ENCODE measurements at regions not wholly inside any gene's neighbourhood (a gene's known extent, or its start where the extent isn't known, plus 50 kb on each side); places are given as distances from the start of the nearest gene placed in this dataset.

DNA sequence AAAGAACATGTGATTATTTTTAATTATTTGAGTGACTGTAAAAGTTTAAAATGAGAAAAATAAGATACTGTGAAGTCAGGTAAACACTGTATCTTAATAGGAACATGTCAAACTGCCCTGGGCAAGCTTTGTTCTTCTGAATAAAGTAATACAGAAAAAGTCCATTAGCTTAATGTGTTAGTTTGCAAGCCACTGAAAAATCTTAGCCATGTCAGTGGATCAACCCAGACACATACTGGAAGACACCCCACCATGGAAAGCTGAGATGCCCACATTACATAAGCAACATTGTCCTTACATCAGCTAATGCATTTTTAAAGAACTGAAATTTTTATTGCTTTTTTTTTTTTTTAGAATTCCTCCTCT is 155.2 kb downstream of the BBOX1 start:
- Histone ChIP-seq H3K36me3 (replicated peaks) (no peaks in the 10 kb centered on the region), H3K27ac (no peak overlapping the region), H3K27me3 (replicated peaks) (no peaks in the 10 kb centered on the region), H3K4me3 (ENCODE audit: low read depth, low read length) (no peak overlapping the region)
- in situ Hi-C loops (cut with HindIII; ENCODE audit: low pct_ligation_motif_present, low sequenced_read_pairs): loop anchor here (25.0 kb wide), 2 partner anchors 91 to 291 kb away; no protein-coding TSS in a partner anchor
- no peak for DNase-seq
- TF ChIP-seq, protein P1, sequence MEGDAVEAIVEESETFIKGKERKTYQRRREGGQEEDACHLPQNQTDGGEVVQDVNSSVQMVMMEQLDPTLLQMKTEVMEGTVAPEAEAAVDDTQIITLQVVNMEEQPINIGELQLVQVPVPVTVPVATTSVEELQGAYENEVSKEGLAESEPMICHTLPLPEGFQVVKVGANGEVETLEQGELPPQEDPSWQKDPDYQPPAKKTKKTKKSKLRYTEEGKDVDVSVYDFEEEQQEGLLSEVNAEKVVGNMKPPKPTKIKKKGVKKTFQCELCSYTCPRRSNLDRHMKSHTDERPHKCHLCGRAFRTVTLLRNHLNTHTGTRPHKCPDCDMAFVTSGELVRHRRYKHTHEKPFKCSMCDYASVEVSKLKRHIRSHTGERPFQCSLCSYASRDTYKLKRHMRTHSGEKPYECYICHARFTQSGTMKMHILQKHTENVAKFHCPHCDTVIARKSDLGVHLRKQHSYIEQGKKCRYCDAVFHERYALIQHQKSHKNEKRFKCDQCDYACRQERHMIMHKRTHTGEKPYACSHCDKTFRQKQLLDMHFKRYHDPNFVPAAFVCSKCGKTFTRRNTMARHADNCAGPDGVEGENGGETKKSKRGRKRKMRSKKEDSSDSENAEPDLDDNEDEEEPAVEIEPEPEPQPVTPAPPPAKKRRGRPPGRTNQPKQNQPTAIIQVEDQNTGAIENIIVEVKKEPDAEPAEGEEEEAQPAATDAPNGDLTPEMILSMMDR (IDR thresholded peaks at IDR 0.05; ENCODE audit: low read depth, low read length, missing control alignments): no peak

GRCh38 chr11:27194976-27195375 is 154.4 kb downstream of the BBOX1 start:
- DNase-seq: no peak
- in situ Hi-C loops (cut with HindIII; ENCODE audit: low pct_ligation_motif_present, low sequenced_read_pairs): loop anchor here (25.0 kb wide), 2 partner anchors 92 to 292 kb away; no protein-coding TSS in a partner anchor
- Histone ChIP-seq H3K4me3 (ENCODE audit: low read depth, low read length) (no peak overlapping the region), H3K27ac (no peak overlapping the region), H3K36me3 (replicated peaks) (no peaks in the 10 kb centered on the region), H3K27me3 (replicated peaks) (no peaks in the 10 kb centered on the region)
- TF ChIP-seq, protein P1 (IDR thresholded peaks at IDR 0.05; ENCODE audit: low read depth, low read length, missing control alignments): no peak

DNA sequence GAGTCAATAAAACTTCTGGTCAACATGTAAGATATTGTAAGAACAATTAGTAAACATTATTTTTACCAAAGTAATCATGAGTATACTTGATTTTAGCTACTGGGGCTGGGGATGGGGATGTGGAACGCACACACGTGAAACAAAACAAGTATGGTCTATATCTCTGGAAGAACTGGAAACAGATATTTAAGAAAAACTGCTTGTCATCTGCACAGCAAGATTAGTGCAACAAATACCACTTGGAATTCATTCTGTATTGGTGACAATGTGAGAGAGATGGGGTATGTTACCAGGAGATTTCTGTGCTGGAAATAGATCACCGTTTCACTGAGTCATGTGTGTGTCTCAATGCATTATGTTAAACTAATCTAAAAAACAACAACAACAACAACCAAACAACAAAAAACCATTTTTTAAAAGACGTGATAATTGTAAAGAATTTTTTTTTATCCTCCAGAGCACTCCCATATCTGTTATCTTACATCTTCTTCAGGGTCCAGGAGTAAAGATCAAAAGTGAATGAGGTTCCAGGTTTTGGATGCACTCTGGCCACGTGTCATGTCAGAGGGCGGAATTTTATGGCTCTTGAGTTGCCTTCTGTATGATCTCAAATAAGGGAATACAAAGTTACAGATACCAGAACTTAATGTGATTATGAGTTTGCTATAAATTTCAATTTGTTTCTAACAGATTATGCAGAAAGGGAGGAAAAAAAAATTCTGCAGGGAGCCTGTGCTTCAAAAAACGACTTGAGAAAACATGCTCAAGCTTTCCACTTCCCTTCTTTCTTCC is 153.0 kb downstream of the BBOX1 start:
- in situ Hi-C loops (cut with HindIII; ENCODE audit: low pct_ligation_motif_present, low sequenced_read_pairs): loop anchor here (25.0 kb wide), 2 partner anchors 94 to 294 kb away; no protein-coding TSS in a partner anchor
- TF ChIP-seq, protein P1 (IDR thresholded peaks at IDR 0.05; ENCODE audit: low read depth, low read length, missing control alignments): no peak
- Histone ChIP-seq H3K27me3 (replicated peaks) (no peaks in the 10 kb centered on the region), H3K36me3 (replicated peaks) (no peaks in the 10 kb centered on the region), H3K27ac (no peak overlapping the region), H3K4me3 (ENCODE audit: low read depth, low read length) (no peak overlapping the region)
- no peak for DNase-seq

- Histone ChIP-seq H3K4me3 (ENCODE audit: low read depth, low read length) (no peak overlapping the region), H3K36me3 (replicated peaks) (no peaks in the 10 kb centered on the region), H3K27me3 (replicated peaks) (no peaks in the 10 kb centered on the region), H3K27ac (no peak overlapping the region)
- no peak for DNase-seq
- in situ Hi-C loops (cut with HindIII; ENCODE audit: low pct_ligation_motif_present, low sequenced_read_pairs): loop anchor here (25.0 kb wide), 2 partner anchors 95 to 295 kb away; no protein-coding TSS in a partner anchor
- TF ChIP-seq, protein P1 (IDR thresholded peaks at IDR 0.05; ENCODE audit: low read depth, low read length, missing control alignments): no peak
These were observed 151.6 kb downstream of the BBOX1 start for GRCh38 chr11:27192184-27192583.

GRCh38 chr11:27191639-27192038 is 151.0 kb downstream of the BBOX1 start:
- H3K27me3 ChIP-seq (replicated peaks): no peaks in the 10 kb centered on the region
- DNase-seq: no peak
- H3K36me3 ChIP-seq (replicated peaks): no peaks in the 10 kb centered on the region
- no peak overlapping the region for H3K4me3 ChIP-seq (ENCODE audit: low read depth, low read length)
- in situ Hi-C loops (cut with HindIII; ENCODE audit: low pct_ligation_motif_present, low sequenced_read_pairs): loop anchor here (25.0 kb wide), 2 partner anchors 96 to 296 kb away; no protein-coding TSS in a partner anchor
- no peak overlapping the region for H3K27ac ChIP-seq
- TF ChIP-seq, protein P1 (IDR thresholded peaks at IDR 0.05; ENCODE audit: low read depth, low read length, missing control alignments): no peak
